GM12878 (cell line): ENCODE measurements at regions not wholly inside any gene's neighbourhood (a gene's known extent, or its start where the extent isn't known, plus 50 kb on each side); places are given as distances from the start of the nearest gene placed in this dataset.

Experiments used
- CTCF ChIP-seq, 3 experiments: IDR thresholded peaks in 2 of 3; conservative IDR thresholded peaks in 1 of 3; 2 replicates each; pipeline ENCODE4 v1.5.1; 2011; ENCODE audit warnings: low read depth in 3 of 3, low read length in 3 of 3, mild to moderate bottlenecking in 3 of 3, control low read depth in 2 of 3, moderate library complexity in 2 of 3, inconsistent platforms in 1 of 3, mixed read lengths in 1 of 3; ENCODE audit not compliant: control insufficient read depth in 2 of 3, insufficient read depth in 1 of 3; ENCODE audit errors: extremely low read depth in 1 of 3
- E2F4 ChIP-seq: IDR thresholded peaks from 2 replicates; pipeline ENCODE4 v1.6.1; 2012; ENCODE audit warnings: low read depth, low read length, improper control_type of control experiment
- EZH2 ChIP-seq: IDR thresholded peaks from 2 replicates; pipeline ENCODE4 v1.6.1; 2012; ENCODE audit warnings: low read depth, mild to moderate bottlenecking, control low read depth, inconsistent platforms, low read length, borderline replicate concordance; ENCODE audit not compliant: control insufficient read depth
- GABPA ChIP-seq: IDR thresholded peaks from 2 replicates; pipeline ENCODE4 v1.6.1; 2014; ENCODE audit warnings: antibody characterized with exemption, low read depth, mild to moderate bottlenecking, inconsistent platforms
- IRF3 ChIP-seq: fragments of 450-650 bp; IDR thresholded peaks from 2 replicates; pipeline ENCODE4 v1.6.1; 2014; ENCODE audit warnings: mild to moderate bottlenecking
- POLR2A ChIP-seq: IDR thresholded peaks from 2 replicates; pipeline ENCODE4 v1.6.1; 2011; ENCODE audit warnings: low read depth, mild to moderate bottlenecking, low read length
- RBBP5 ChIP-seq: fragments of 200-600 bp; sonication (generic); conservative IDR thresholded peaks from 2 replicates; pipeline ENCODE4 v1.6.1; 2016
- RUNX3 ChIP-seq: IDR thresholded peaks from 2 replicates; pipeline ENCODE4 v1.6.1; 2012; ENCODE audit warnings: low read length, inconsistent platforms
- SIN3A ChIP-seq: IDR thresholded peaks from 2 replicates; pipeline ENCODE4 v1.6.1; 2012; ENCODE audit warnings: low read depth, low read length, improper control_type of control experiment
- SMC3 ChIP-seq: IDR thresholded peaks from 2 replicates; pipeline ENCODE4 v1.6.1; 2011; ENCODE audit warnings: low read length, improper control_type of control experiment, borderline replicate concordance
- TCF7 ChIP-seq: IDR thresholded peaks from 2 replicates; pipeline ENCODE4 v1.6.1; 2014; ENCODE audit warnings: antibody characterized with exemption, borderline replicate concordance
- ZNF384 ChIP-seq: IDR thresholded peaks from 2 replicates; pipeline ENCODE4 v1.6.1; 2012; ENCODE audit warnings: low read depth, mild to moderate bottlenecking, low read length, improper control_type of control experiment, borderline replicate concordance

- TF ChIP-seq SMC3 (no peak), ZNF384 (no peak), TCF7 (no peak), RBBP5 (no peak), GABPA (no peak), SIN3A (no peak), EZH2 (no peak), POLR2A (no peak), RUNX3 (no peak), CTCF (IDR thresholded peaks at IDR 0.05 in 2 of 3, conservative IDR thresholded peaks at IDR 0.05 in 1 of 3; ENCODE audit: control insufficient read depth in 2 of 3, extremely low read depth in 1 of 3, insufficient read depth in 1 of 3, low read depth in 3 of 3, low read length in 3 of 3) (no peak), IRF3 (no peak), E2F4 (no peak)
These were observed 878.0 kb upstream of the MDGA2 start for GRCh38 chr14:48553443-48553842.
